Stimulated activated CD4-positive, alpha-beta T cell treated with anti-CD3 and anti-CD28 coated beads, Interleukin-2, amount 100 ng/mL, for 4 hours (primary cell): ENCODE measurements at regions not wholly inside any gene's neighbourhood (a gene's known extent, or its start where the extent isn't known, plus 50 kb on each side); places are given as distances from the start of the nearest gene placed in this dataset.
"Not testable (repeated sequence)": the region's sequence is repeated elsewhere in the genome, so short reads cannot be mapped to it uniquely, and the experiment has no call there.

Source experiments
- DNase-seq: peaks from one replicate; pipeline ENCODE4 v3.0.0-alpha.2; 2020; ENCODE audit warnings: low read depth

DNA sequence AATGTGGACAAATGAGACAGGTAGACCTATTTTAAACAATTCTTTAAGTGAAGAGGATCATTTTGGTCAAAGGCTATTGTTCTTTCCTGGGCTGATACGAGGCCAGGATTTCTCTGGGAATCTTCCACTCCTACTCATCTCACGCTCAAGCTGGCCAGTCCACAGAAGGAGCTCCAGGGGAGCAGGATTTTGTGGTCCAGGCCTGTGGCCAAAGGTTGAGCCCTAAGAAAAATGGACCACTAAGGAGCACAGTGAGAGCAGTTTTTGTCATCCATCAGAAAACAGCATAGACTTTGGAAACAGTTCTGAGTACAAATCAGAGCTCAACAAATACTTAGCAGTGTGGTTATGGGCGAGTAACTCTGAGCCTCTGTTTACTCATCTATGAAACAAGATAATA, 260.2 kb upstream of the RUNX1 start:
- DNase-seq: no peak

DNA sequence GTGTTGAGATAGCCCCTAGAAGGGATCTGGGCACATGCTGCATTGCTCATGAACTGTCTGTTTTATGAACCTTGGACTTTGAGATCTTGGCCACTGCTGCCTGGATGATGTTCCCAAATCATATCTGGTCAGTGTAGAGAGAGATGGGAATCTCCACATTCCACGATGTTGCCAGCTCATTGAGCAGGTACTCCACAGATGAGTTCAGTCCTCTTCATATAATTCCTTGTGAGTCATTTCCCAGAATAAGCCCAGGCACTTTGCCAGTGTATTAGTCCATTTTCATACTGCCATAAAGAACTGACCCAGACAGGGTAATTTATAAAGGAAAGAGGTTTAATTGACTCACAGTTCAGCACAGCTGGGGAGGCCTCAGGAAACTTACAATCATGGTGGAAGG, 254.0 kb upstream of the RUNX1 start:
- no peak for DNase-seq

DNA sequence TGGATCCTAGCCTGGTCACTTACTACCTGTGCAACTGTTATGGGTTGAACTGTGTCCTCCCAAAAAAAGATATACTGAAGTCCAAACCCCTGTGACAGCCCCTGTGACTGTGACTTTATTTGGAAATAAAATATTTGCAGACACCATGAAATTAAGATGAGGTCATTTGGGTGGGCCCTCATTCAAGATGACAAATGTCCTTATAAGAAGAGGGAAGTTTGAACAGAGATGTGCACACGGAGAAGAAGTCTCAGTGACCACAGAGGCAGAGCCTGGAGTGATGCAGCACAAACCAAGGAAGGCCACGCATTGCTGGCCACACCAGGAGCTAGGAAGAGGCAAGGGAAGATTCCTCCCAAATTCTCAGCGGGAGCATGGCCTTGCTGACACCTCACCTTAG, 249.7 kb upstream of the RUNX1 start:
- no peak for DNase-seq

DNA sequence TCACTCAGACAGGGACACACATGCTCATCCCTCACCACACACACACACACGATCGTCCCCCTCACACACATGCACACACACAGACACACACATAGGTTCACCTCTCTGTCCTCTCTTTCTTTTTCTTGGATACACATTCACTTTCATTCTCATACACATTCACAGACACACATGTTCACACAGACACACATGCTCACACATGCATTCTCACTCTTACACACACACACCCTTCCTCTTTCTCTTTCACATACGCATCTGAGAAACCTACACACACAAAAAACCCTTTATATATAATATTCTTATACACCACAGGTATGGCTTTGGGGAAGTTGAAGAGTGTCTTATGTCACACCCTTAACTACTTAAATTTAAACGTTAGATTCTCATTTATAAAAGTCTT, 248.6 kb upstream of the RUNX1 start:
- no peak for DNase-seq

DNA sequence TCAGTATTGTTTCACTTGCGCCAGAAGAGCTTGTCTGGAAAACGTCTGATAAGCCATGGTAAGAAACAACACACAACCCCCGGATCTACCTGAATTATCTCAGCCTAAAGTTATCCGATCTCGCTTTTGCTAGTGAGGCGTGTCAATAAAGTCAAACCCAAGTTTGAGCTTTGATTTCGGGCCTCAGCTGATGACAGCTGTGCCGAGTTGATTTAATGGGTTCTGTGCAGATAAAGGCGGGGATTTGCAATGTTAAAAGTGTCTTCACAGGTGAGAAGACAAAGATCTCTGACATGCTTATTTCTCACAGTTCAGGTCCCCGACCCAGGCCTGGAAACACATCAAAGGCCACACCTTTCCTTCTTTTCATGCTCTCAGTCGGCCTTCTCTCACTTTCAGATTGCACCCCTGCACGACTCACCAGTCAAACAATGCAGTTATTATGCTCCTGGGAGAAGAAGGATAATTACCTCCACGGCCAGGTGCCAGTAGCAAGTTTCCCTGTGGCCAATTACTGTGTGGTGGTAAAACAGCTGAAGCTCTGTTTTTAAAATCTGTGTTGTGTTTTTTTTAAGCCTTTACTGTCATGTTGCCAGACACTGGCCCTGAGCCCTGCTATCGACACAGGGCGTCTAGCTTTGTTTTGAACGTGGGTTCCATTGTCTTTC, 245.3 kb upstream of the RUNX1 start:
- no peak for DNase-seq

DNA sequence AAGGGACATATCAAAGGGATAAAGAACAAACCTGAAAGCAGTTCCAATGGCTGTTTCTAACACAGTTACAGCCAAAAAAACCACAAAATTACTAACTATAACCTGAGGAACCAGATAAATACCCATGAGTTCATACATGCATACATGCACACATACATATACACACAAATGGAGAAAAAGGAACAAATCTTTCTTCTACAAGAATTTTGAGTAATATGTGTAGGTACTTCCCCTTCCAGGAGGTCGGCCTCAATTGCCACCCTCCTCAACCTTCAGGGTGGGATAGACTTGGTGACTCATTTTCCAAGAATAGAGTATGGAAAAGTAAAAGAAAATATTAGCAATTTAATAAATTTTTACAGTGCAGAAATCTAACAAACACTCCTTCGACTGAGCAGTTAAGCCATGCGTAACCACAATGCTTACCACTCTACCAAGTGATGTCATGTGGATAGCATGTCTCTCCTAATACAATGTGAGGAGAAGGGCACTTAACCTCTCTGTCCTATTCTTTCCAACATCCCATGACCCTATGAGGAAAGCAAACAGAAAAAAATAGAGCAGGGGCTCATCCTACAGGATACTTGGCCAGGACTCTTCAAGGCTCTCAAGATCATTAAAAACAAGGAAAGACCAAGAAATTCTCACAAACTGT, 243.0 kb upstream of the RUNX1 start:
- no peak for DNase-seq

DNA sequence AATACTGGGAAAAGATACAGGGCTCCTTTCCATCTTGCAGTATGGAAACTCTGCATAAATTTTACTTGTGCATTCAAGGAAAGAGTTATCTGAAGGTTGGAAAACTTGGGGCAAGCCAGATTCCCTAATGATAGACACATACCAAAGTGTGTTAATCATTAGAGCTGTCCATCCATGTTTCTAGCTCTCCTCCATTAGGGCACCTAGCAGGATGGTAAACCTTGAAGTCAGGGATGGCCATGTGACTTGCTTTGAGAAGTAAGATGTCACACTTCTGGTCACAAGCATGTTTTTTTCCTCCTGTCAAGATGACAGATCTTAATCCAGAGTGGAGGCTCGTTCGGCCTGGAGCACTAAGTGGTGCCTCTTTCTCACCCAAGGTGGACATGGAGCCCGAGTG, 241.9 kb upstream of the RUNX1 start:
- no peak for DNase-seq

DNA sequence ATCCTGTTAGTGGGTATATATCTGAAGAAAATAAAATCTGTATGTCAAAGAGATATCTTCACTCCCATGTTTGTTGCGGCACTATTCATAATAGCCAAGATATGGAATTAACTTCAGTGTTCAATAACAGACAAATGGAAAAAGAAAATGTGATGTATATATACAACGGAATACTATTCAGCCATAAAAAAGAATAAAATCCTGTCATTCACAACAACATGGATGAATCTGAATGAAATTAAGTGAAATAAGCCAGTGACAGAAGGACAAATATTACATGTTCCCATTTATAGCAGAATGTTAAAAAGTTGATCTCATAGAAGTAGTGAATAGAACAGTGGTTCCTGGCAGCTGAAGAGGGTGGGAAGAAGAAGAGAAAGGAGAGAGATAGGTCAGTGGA, 239.1 kb upstream of the RUNX1 start:
- DNase-seq: no peak

DNA sequence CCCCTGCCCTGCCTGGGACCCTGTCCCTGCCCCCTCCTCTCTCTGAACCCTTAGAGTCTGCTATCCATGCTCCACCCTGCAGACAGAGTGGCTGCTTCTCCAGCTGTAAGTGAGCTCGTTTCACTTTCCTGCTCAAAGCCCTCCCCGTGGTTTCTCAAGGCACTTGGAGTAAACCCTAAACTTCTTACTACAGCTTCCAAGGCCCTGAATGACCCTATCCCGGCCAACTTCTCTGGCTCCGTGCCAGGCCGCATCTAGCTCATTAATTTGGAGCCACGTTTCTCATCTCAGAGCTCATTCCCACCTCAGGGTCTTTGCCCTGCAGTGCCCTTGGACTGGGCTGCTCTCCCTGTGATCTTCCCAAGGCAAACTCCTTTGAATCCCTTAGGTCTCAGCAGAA, 235.1 kb upstream of the RUNX1 start:
- no peak for DNase-seq

DNA sequence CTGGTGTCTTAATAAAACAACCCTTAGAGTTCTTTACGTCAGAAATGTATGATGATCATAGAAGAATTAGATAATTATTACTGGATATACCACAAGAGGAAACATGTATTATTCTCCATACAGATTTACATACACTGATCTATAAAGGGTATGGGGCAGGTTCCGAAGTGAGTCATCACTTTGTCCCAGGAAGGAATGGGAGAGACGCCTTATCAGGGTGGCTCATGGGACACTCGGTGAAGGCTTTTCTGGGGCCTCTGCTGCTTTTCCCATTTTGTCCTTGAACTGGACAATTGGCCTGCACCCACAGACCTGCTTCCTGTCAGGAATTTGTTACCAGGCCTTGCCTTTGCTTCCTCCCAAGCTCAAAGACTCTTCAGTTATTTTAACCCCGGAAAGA, 233.8 kb upstream of the RUNX1 start:
- no peak for DNase-seq

DNA sequence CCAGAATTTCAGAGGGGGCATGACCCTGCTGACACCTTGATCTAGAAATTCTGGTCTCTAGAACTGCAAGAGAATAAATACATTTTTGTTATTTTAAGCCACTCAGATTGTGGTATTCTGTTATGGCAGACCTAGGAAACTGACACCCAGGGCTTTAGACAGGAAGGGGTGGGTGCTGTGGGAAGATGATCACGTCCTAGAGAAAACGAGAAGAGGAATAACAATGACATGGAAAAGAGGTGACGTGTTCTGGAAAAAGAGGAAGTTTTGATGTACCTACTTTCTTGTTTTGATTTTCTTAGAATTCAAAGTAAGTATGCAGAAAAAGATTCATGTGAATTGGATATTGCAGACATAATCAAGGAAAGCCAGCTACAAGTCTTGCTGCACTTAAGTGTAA, 232.9 kb upstream of the RUNX1 start:
- no peak for DNase-seq

DNA sequence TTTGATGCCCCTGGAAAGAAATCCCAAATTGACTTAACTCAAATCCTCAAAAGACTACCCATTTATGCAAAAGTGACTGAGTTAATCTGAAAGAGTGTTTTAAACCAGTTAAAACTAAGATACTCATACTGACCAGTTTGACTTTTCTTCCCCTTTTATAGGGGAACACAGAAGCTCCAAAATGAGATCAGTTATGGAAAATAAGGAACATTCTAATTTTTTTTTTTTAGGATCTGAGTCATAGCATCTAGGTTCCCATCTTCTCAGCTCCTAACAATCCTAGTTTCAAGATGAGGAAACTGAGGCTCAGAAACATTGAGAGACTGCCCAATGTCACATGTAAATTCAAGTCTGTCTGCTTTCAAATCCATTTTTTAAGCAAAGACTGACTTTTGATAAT, 231.1 kb upstream of the RUNX1 start:
- no peak for DNase-seq

DNA sequence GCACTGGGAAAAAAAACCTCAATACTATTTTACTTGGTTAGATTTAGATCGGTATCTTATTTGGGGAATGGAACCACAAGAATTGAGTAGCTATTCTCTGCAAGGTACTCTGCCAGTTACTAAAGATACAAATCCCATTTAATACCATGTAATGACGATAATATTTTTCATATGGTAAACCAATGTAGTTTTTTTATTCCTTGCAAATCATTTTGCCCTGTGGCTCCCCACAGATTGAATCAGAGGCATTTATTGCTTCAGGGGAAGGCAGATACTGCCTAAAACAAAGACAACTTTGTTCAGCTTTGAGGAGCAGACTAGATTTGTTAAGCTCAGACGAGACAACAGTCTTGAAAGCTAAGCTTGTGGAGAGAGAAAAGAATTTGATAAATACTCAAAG, 226.7 kb upstream of the RUNX1 start:
- DNase-seq: no peak

DNA sequence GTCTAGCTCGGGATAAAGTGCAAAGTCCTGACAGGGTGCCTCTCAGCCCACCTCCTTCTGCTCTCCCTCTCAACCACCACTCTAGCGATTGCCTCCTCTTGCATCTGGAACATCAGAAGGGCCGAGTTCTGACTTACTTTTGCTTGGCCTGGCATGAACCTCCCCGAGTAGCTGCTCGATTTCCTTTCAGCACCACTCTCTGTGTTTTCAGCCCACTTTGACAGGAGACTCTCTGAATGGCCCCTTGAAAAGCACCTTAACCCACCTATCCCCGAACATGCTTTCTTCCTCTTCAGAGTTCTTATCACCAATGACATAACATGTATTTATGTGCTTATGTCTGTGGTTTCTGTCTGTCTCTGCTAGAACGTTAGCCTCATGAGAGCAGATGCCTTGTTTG, 225.8 kb upstream of the RUNX1 start:
- DNase-seq: no peak

DNA sequence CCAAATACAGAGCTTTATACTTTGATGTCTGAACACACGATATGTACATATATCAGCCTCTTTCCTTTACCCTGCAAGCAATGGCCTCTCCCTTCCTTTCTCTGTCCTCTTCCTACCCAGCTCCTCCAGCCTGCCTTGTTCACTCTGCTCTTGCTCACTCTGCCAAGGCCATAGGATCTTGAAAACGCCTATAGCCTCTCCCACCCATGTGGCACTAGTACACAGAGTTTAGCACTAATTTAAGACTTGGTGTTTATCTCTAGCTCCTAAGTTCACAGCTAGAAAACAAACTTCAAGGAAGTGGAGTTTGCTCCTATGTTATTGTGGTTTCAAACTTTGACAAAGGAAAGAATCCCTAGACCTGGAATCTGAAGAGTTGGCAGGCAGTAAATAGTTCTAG, 225.0 kb upstream of the RUNX1 start:
- no peak for DNase-seq

DNA sequence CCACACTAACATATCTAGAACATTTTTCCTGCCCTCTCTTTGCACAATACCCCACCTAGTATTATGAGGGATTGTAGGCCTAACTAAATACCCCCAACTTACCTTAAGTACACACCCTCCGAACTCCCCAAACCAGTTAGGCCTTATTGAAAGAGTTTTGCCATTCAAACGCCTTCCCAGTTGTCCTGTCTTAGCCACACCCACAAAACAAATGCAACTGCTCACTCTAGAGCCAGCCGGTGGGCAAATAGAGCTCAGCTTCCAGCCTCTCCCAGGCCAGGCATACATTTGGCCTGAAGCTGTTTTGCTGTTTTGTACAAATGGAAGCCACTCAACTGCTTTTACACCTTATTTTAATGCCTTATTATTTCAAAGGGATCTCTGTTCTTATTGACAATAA, 224.2 kb upstream of the RUNX1 start:
- no peak for DNase-seq

DNA sequence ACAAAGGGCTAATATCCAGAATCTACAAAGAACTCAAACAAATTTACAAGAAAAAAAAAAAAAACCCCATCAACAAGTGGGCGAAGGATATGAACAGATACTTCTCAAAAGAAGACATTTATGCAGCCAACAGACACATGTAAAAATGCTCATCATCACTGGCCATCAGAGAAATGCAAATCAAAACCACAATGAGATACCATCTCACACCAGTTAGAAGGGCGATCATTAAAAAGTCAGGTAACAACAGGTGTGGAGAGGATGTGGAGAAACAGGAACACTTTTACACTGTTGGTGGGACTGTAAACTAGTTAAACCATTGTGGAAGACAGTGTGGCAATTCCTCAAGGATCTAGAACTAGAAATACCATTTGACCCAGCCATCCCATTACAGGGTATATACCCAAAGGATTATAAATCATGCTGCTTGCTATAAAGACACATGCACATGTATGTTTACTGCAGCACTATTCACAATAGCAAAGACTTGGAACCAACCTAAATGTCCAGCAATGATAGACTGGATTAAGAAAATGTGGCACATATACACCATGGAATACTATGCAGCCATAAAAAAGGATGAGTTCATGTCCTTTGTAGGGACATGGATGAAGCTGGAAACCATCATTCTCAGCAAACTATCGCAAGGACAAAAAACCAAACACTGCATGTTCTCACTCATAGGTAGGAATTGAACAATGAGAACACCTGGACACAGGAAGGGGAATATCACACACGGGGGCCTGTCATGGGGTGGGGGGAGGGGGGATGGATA, 222.4 kb upstream of the RUNX1 start:
- not testable (repeated sequence) for DNase-seq

DNA sequence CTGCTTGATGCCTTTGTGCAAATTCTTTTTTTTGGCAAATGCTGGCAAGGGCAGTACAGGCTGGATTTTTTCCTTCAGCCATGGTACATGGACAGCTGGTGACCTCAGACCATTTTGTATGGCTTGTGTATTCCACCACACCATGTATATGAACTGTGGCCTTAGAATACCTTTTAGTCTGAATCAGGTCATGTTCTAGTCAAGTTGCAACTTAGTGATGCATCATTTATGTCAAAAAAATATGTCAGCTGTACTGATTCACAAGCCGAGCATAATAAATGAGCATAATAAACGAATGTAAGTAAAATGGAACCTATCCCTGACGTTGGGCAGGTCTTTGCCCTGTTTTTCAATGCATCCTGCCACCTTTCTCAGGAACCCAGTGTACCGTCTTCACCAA, 219.7 kb upstream of the RUNX1 start:
- DNase-seq: no peak

DNA sequence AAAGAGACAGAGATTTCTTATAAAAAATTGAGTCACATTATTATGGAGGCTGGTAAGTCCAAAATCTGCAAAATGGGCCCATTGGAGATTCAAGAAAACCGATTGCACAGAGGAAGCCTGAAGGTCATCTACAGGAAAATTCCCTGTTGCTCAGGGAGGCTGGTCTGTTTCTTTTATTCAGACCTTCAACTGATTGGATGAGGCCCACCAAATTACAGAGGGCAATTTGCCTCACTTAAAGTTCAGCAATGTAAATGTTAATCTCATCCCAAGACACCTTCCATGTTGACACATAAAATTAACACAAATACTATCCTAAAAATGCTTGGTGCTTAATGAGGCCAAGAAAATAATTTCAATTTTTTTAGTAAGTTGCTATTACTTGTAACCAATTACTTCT, 219.2 kb upstream of the RUNX1 start:
- no peak for DNase-seq

DNA sequence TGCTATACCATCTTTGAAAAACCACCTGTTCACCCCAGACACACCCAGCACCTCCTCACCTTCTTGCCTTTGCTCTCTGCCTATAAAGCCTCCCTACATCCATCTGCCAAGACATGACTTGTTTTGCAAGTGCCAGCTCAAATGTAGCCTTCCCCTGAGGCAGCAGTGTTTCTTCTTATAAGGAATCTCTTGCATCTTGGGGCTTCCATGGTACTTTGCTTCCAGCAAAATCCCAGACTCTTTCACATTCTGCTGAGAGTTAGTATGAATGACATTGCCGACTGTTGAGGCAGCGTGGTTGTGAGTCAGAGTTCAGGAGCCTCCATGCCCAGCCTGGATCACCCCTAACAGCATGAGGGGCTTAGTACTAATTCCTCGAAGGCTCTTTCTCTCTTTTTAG, 217.4 kb upstream of the RUNX1 start:
- no peak for DNase-seq

DNA sequence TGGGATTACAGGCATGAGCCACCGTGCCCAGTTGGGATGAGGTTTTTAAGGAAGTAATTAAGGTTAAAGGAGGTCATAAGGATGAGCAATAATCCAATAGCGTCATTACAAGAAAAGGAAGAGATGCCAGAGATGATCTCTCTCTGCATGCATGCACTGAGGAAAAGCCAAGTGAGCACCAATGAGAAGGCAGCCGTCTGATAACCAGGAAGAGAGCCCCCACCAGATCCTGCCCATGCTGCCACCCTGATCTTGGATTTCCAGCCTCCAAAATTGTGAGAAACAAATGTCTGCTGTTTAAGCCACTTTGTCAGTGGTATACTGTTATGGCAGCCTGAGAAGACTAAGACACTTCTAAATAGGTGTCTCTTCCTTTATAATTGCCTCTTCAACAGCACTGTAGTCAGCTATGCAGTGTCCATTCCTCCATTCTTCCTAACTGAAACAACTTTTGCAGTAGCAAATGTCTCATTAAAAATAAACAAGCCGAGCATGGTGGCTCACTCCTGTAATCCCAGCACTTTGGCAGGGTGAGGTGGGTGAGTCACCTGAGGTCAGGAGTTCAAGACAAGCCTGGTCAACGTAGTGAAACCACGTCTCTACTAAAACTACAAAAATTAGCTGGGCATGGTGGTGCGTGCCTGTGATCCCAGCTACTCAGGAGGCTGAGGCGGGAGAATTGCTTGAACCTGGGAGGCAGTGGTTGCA, 216.2 kb upstream of the RUNX1 start:
- DNase-seq: no peak

DNA sequence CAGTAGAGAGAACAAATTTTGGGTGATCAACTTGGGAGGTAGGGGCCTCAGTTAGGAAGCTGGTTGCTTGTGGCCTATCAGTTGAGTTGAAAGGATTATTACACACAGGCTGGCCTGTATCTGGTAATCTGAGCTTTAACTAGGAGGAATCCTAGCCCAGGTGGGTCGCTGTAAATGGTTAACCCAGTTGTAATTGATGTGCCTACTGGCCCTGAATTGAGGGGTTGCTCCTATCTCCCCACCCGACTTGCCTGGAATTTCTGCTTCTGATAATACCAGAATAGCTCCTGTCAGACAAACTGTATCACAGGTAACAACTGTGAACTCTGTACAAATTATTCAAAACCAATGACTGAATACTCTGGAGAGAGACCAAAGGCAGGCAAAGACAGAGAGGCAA, 210.4 kb upstream of the RUNX1 start:
- DNase-seq: no peak

DNA sequence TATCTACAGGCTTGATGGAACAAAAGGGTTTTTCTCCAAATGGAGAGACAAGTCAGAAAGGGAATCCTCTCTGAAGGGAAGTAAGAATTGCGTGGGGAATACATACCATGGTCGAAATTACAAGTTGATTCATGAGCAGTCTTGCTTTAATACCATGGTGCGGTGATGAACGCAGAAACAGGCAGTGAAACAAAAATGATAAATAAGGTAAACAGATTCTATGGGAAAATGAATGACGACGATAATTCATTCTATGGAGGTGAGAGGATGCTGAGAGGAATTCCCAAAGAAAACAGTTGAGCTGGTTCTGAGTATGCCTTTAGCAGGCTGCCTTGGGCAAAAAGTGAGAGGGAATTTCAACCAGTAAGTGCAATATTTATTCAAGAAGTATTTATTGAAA, 209.4 kb upstream of the RUNX1 start:
- no peak for DNase-seq
